HCT116 (cell line): ENCODE measurements at regions not wholly inside any gene's neighbourhood (a gene's known extent, or its start where the extent isn't known, plus 50 kb on each side); places are given as distances from the start of the nearest gene placed in this dataset.

Source experiments
- ATAC-seq: fragments of 200-7000 bp; cut with Tn5 transposase; 2 replicates; pipeline ENCODE4 v1.9.1; 2020; ENCODE audit warnings: mild to moderate bottlenecking, moderate library complexity
- BruUV-seq: library from RNA; stranded (reverse); fragments of 400-500 nt; replicated peaks from 2 replicates; lab custom pipeline; 2021; lab: Mats Ljungman, UMichigan
- CTCF ChIA-PET: fragments of 300-600 bp; sonication (Branson Sonifier 250); formaldehyde crosslinking; loops from one replicate; lab custom pipeline; 2021; ENCODE audit warnings: antibody characterized with exemption; lab: Charles Lee
- POLR2A ChIA-PET: fragments of 300-600, 350-600 bp; sonication (Branson Sonifier 250); formaldehyde crosslinking; loops from one replicate; lab custom pipeline; 2021; ENCODE audit warnings: antibody characterized with exemption; lab: Charles Lee
- RAD21 ChIA-PET, 2 experiments: fragments of 300-600 bp; sonication (Branson Sonifier 250); formaldehyde crosslinking; loops; one replicate each; lab custom pipeline; 2023; ENCODE audit warnings: low total read pairs in 2 of 2; ENCODE audit not compliant: uncharacterized antibody in 2 of 2, unreplicated experiment in 2 of 2, low non-redundant PET in 1 of 2; lab: Charles Lee
- DNase-seq: peaks from one replicate; pipeline ENCODE4 v3.0.0-alpha.2; 2010; ENCODE audit warnings: low read depth, low spot score
- H2AFZ ChIP-seq: fragments of 200-600 bp; shearing (Covaris generic), sonication (generic); 2 replicates; pipeline ENCODE4 v1.6.1; 2017; ENCODE audit warnings: low read depth, mixed run types, mixed read lengths, antibody characterized with exemption, low read length; ENCODE audit not compliant: poor library complexity, severe bottlenecking
- H3K27ac ChIP-seq: 2 replicates; pipeline ENCODE4 v1.5.1; 2012; ENCODE audit warnings: low read depth, low read length
- H3K27me3 ChIP-seq: fragments of 200-600 bp; sonication (generic); 2 replicates; pipeline ENCODE4 v1.6.1; 2016; ENCODE audit warnings: mixed run types, low read length, mixed read lengths; ENCODE audit not compliant: insufficient read depth
- H3K36me3 ChIP-seq, 2 experiments: fragments of 200-500 bp in 1 of 2; fragments of 200-600 bp in 1 of 2; sonication (Bioruptor generic) in 1 of 2; sonication (generic) in 1 of 2; 2 replicates each; pipeline versions ENCODE4 v1.5.1 to v1.6.1; 2014 to 2016; ENCODE audit warnings: low read length in 2 of 2, inconsistent platforms in 1 of 2, mixed read lengths in 1 of 2, mixed run types in 1 of 2; ENCODE audit not compliant: insufficient read depth in 2 of 2, control insufficient read depth in 1 of 2
- H3K4me1 ChIP-seq, 2 experiments: fragments of 200-600 bp in 1 of 2; sonication (generic) in 1 of 2; 2 replicates each; pipeline versions ENCODE4 v1.5.1 to v1.6.1; 2012 to 2017; ENCODE audit warnings: low read length in 2 of 2, inconsistent platforms in 1 of 2, mild to moderate bottlenecking in 1 of 2, mixed read lengths in 1 of 2, mixed run types in 1 of 2, moderate library complexity in 1 of 2; ENCODE audit not compliant: insufficient read depth in 2 of 2, control insufficient read depth in 1 of 2
- H3K4me2 ChIP-seq: fragments of 200-600 bp; sonication (generic); 2 replicates; pipeline ENCODE4 v1.6.1; 2017; ENCODE audit warnings: mixed run types, low read length, mixed read lengths
- H3K4me3 ChIP-seq, 2 experiments: fragments of 200-600 bp in 1 of 2; sonication (generic) in 1 of 2; replicated peaks in 1 of 2; 2 replicates each; pipeline ENCODE4 v1.5.1; 2011 to 2016; ENCODE audit warnings: low read length in 2 of 2, control low read depth in 1 of 2, low read depth in 1 of 2, mild to moderate bottlenecking in 1 of 2, mixed read lengths in 1 of 2, mixed run types in 1 of 2
- H3K79me2 ChIP-seq: fragments of 200-600 bp; sonication (generic); 2 replicates; pipeline ENCODE4 v1.6.1; 2017; ENCODE audit warnings: mild to moderate bottlenecking, mixed run types, low read length, moderate library complexity, mixed read lengths; ENCODE audit not compliant: insufficient read depth
- H3K9ac ChIP-seq: fragments of 200-600 bp; sonication (generic); 2 replicates; pipeline ENCODE4 v1.6.1; 2016; ENCODE audit warnings: low read length, mixed read lengths
- H3K9me2 ChIP-seq: fragments of 200-600 bp; sonication (generic), shearing (Covaris generic); 2 replicates; pipeline ENCODE4 v1.6.1; 2017; ENCODE audit warnings: mixed run types, mild to moderate bottlenecking, moderate library complexity; ENCODE audit not compliant: insufficient read depth
- H3K9me3 ChIP-seq, 2 experiments: fragments of 200-500 bp in 1 of 2; fragments of 200-600 bp in 1 of 2; sonication (Bioruptor generic) in 1 of 2; sonication (generic) in 1 of 2; 2 replicates each; pipeline ENCODE4 v1.6.1; 2014 to 2017; ENCODE audit warnings: low read length in 2 of 2, mixed read lengths in 2 of 2, inconsistent platforms in 1 of 2, low read depth in 1 of 2, mild to moderate bottlenecking in 1 of 2, mixed run types in 1 of 2, moderate library complexity in 1 of 2; ENCODE audit not compliant: control insufficient read depth in 1 of 2, insufficient read depth in 1 of 2
- H4K20me1 ChIP-seq: fragments of 200-600 bp; sonication (generic), shearing (Covaris generic); 2 replicates; pipeline ENCODE4 v1.6.1; 2017; ENCODE audit warnings: mixed run types, mild to moderate bottlenecking, moderate library complexity; ENCODE audit not compliant: insufficient read depth
- ELF1 ChIP-seq: IDR thresholded peaks from 2 replicates; pipeline ENCODE4 v1.6.1; 2012; ENCODE audit warnings: low read depth, borderline replicate concordance
- RAD21 ChIP-seq: IDR thresholded peaks from 2 replicates; pipeline ENCODE4 v1.6.1; 2012; ENCODE audit warnings: low read depth, mild to moderate bottlenecking
- intact Hi-C: fragments of 100-400 bp; cut with micrococcal nuclease; formaldehyde crosslinking; loops from 2 replicates; pipeline ENCODE4 v1.10.0; 2022
- TF ChIP-seq, protein P1 (sequence below): IDR thresholded peaks from 2 replicates; pipeline ENCODE4 v1.6.1; 2012; ENCODE audit warnings: low read depth
- TF ChIP-seq, protein P2 (sequence below), 3 experiments: fragments of 200-600 bp in 1 of 3; sonication (generic) in 1 of 3; IDR thresholded peaks in 2 of 3; conservative IDR thresholded peaks in 1 of 3; 2 replicates each; pipeline ENCODE4 v1.5.1; 2012 to 2017; ENCODE audit warnings: low read depth in 2 of 3, low read length in 2 of 3, antibody characterized with exemption in 1 of 3, borderline replicate concordance in 1 of 3, control low read depth in 1 of 3, mild to moderate bottlenecking in 1 of 3, mixed read lengths in 1 of 3, mixed run types in 1 of 3, moderate library complexity in 1 of 3; ENCODE audit not compliant: insufficient read depth in 1 of 3

DNA sequence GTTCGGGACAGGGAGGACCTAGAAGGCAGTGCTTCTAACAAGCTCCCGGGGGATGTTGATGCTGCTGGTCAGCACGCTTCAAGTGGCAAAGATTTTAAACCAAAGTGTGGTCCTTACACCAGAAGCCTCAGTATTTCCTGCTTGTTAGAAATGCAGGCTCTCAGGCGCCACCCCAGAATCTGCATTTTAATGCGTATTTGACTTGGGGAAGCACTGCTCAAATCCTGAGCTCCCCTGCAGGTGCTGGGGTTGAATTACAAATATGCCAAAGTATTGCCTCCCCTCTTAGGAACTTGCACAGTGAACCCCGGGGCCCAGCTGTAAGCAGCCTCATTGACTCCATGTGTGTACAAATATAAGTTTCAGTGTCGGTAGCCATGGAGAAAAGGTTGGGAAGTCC is 70.8 kb upstream of the RAI2 start (continued):
- TF ChIP-seq, protein P1, sequence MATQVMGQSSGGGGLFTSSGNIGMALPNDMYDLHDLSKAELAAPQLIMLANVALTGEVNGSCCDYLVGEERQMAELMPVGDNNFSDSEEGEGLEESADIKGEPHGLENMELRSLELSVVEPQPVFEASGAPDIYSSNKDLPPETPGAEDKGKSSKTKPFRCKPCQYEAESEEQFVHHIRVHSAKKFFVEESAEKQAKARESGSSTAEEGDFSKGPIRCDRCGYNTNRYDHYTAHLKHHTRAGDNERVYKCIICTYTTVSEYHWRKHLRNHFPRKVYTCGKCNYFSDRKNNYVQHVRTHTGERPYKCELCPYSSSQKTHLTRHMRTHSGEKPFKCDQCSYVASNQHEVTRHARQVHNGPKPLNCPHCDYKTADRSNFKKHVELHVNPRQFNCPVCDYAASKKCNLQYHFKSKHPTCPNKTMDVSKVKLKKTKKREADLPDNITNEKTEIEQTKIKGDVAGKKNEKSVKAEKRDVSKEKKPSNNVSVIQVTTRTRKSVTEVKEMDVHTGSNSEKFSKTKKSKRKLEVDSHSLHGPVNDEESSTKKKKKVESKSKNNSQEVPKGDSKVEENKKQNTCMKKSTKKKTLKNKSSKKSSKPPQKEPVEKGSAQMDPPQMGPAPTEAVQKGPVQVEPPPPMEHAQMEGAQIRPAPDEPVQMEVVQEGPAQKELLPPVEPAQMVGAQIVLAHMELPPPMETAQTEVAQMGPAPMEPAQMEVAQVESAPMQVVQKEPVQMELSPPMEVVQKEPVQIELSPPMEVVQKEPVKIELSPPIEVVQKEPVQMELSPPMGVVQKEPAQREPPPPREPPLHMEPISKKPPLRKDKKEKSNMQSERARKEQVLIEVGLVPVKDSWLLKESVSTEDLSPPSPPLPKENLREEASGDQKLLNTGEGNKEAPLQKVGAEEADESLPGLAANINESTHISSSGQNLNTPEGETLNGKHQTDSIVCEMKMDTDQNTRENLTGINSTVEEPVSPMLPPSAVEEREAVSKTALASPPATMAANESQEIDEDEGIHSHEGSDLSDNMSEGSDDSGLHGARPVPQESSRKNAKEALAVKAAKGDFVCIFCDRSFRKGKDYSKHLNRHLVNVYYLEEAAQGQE = no peak
- TF ChIP-seq, all 23 proteins: peak for 0

DNA sequence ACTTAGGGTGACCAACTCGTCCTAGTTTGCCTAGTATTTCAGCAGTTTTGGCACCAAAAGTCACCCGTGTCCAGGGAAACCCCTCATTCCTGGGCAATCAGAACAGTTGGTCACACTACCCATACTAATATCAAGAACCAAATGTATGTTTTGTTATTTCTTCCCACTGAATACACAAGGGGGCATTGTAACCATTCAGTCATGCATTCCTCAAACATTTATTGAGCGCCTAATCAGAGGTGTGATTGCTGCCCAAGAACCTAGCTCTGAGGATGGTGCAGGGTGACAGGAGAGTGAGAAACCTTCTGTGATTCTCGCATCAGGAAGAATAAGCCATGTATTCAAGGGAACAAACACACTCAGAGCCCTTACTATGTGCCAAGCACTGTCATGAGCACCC is 69.8 kb upstream of the RAI2 start:
- Histone ChIP-seq H3K36me3 (no peaks in the 10 kb centered on the region), H3K9ac (no peak overlapping the region), H3K4me3 (no peak overlapping the region), H3K27me3 (no peaks in the 10 kb centered on the region), H4K20me1 (no peaks in the 10 kb centered on the region), H3K9me3 (no peaks in the 10 kb centered on the region), H3K4me1 (no peaks in the 10 kb centered on the region), H3K27ac (no peak overlapping the region), H3K9me2 (no peaks in the 10 kb centered on the region), H3K4me2 (no peak overlapping the region), H2AFZ (no peak overlapping the region), H3K79me2 (no peaks in the 10 kb centered on the region)
- ChIA-PET POLR2A (no interaction called here), CTCF (no interaction called here), RAD21 (no interaction called here)
- intact Hi-C loops = loop anchor here (5.0 kb wide), 1 partner anchor 446 kb away; no protein-coding TSS in a partner anchor
- ATAC-seq (no peak), DNase-seq (no peak)
- TF ChIP-seq RAD21 (peak; percentile 29; the same call in 1 of the 2 replicates), ELF1 (no peak)
- TF ChIP-seq, protein P2, sequence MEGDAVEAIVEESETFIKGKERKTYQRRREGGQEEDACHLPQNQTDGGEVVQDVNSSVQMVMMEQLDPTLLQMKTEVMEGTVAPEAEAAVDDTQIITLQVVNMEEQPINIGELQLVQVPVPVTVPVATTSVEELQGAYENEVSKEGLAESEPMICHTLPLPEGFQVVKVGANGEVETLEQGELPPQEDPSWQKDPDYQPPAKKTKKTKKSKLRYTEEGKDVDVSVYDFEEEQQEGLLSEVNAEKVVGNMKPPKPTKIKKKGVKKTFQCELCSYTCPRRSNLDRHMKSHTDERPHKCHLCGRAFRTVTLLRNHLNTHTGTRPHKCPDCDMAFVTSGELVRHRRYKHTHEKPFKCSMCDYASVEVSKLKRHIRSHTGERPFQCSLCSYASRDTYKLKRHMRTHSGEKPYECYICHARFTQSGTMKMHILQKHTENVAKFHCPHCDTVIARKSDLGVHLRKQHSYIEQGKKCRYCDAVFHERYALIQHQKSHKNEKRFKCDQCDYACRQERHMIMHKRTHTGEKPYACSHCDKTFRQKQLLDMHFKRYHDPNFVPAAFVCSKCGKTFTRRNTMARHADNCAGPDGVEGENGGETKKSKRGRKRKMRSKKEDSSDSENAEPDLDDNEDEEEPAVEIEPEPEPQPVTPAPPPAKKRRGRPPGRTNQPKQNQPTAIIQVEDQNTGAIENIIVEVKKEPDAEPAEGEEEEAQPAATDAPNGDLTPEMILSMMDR (IDR thresholded peaks at IDR 0.05 in 2 of 3, conservative IDR thresholded peaks at IDR 0.05 in 1 of 3; ENCODE audit: borderline replicate concordance in 1 of 3, insufficient read depth in 1 of 3, low read depth in 2 of 3, low read length in 2 of 3) = 0 out of 6 replicates have a peak, but pooled peaks of 2 of the 3 experiments have one; percentile 9 to 12
- BruUV-seq = no TSS peak
